ENCODE measurements at regions not wholly inside any gene's neighbourhood (a gene's known extent, or its start where the extent isn't known, plus 50 kb on each side); places are given as distances from the start of the nearest gene placed in this dataset.
"Not testable (repeated sequence)": the region's sequence is repeated elsewhere in the genome, so short reads cannot be mapped to it uniquely, and the experiment has no call there.

DNA sequence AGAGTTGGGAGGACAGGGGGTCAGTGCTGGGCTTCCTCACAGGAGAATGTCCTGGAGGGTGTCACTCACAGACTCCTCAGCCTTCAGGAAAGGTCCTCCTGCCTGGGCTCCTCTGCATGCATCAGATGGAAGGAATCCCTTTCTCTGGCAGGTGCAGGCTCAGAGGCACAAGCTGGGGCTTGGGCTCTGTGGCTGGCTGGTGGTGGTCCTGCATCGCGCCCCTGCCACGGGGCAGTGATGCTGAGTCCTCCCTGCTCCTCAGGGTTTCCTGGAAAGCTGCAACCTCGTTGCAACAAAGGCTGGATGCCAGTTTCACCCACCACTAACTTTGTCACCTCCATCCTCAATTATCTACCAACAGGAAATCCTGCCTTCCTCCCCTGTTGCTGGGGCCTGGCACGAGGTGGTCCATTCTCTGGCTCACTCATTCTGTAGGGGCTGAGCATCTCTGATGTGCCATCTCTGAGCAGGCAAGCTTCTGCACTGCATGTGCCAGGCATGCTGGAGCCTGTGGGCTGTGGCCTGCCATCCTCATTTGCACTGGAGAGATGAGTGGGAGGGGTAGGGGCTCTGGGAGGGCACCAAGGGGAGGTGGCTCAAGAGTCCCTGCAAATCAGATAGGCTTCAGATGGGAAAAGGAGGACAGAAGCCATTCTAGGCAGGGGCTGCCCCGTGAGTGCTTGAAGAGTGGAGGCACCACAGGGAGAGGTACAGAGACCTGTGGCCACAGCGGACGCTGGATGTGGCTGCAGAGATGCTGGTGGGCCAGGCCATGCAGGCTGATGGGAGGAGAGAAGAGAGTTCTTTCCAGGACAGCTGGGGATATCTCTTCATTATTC is 272.6 kb upstream of the HS6ST1 start:
- no peak for DNase-seq (ENCODE audit: low read depth in 4 of 4, low spot score in 3 of 4)

DNA sequence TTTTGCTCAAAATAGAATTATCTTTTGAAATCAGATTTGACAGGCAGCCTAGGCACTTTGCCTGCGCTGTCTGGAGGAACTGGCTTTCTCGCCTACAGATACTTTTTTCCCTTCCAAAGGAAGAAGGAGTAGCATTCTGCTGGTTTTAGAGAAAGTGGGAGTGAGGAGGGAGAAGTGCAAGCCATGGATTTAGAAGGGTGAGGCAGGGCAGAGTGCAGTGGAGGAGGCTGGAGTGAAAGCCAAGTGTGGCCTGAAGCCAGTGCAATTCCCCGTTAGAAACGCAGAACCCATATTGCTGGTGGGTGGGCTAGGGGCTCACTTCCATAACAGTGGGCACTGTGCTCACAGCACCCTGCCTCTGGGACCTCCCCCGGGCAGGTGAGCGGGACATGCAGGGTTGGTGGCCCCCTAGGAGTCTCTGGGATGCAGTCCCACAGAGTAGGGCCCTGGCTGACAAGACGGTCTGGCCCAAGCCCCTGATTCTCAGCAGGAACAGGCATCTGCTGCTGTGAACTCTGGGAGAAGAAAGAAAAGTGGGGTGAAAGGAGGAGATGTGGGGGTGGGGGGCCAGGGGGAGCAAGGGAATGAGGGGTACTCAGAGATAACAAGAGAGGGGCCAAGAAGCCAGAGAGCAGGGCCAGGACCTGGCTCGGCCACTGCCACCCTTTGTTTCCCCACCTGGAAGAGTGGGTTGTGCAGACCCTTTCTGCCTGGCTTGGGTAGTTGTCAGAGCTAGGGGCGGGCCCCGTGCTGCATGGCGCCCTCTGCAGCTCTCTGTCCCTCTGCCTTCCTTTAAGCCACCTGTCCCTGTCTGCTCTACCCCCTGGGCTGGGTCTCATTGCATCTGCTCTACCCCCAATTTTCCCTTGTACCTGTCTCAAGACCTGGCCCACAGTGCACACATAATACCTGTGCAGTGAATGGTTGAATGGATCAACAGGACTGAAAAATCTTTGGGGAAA is 273.5 kb upstream of the HS6ST1 start:
- DNase-seq (ENCODE audit: low read depth in 4 of 4, low spot score in 3 of 4), result no peak

DNA sequence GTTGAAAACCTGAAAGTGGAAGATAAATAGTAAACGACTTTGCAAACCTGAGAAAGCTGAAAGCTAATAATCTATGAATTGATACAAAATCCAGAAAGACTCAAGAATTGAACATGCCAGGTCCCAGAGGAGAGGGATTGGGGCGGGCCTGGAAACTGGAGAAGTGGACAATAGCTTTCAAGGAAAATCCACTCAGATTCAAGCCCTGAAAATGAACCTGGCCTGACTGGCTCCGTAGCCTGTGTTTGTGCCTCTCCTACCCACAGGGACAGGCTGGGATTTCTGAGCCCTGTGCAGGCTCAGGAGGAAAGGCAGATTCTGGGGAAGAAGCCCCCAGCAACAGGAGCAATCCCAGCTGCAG is 274.8 kb upstream of the HS6ST1 start:
- no peak for DNase-seq (ENCODE audit: low read depth in 4 of 4, low spot score in 3 of 4)

DNA sequence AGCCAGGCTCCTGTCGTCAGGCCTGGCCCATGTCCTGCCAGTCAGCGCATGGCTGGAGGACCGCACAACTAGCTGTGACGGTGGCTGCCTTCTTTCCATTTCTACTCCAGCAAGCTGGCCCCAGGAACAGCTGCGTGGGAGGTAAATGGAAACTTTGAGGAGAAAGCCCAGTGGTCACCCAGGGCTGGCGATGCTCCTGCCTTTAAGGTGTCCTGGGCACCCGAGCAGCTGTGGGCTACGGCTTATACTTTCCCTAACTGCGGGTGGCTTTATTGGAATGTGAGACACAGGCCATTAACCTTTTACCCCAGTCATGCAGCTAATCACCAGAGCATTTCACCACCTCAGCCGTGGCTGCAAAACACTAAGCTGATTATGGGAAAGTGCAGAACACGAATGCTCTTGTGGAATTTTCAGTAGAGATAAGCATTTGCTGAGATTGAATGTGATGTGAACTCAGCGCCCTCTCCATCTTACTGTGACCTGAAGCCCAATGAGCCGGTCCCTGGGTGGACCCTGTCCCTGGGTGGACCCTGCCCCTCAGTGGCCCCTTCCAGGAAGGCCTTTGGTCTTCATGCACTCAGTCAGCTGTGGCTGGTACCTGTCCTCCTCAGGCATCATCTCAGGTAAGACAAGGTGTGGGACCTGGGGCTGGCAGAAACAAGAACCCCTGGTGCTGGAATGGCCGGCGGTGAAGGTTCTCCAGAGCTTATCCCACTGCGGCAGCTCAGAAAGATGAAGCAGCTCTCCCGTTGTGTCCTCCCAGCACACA is 275.4 kb upstream of the HS6ST1 start:
- DNase-seq (ENCODE audit: low read depth in 4 of 4, low spot score in 3 of 4), result peak; percentile 50 to 78 (median 61)

DNA sequence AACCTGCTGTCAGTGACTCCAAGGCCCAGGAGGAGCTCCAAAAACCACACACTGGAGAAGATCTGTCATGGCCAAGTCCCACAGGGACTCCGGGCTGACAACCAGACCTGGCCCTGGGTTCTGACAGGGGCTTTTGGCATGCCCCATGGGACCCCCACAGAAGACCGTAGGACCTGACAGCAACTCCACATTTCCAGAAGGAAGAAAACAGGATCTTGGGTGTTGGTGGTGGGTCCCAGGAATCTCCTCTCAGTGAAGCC is 275.9 kb upstream of the HS6ST1 start:
- no peak for DNase-seq (ENCODE audit: low read depth in 4 of 4, low spot score in 3 of 4)

DNA sequence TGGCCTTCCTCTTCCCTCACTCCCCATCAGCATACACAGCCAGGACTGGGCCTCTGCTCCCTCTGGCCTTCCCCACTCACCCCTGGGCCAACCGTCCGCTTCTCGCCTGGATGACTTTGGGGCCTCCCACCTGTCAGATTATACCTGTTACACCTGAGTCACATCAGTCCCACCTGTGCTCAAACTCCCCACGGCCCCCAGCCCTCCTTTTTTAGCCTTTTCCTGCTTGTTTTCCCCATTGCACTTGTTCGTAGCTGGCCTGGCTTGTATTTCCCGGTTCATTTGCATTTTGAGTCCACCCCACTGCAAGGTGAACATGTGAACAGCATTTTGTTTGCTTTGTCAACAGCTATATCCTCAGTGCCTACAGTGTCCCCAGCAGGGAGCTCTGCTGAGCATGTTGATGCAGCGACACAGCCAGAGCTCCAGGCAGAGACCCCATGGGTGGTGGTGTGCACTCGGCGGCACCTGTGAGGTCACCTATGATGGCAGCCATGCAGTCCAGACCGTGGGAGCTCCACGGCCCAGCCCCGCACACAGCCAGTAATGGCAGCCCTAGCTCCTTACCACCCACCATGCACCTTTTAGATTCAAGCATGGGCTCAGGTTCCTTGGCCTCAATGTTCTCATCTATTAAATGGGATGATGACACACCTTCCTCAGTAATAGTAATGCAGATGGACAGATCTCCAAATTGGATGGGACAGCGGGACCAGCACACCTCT is 276.4 kb upstream of the HS6ST1 start:
- DNase-seq (ENCODE audit: low read depth in 4 of 4, low spot score in 3 of 4), result no peak

DNA sequence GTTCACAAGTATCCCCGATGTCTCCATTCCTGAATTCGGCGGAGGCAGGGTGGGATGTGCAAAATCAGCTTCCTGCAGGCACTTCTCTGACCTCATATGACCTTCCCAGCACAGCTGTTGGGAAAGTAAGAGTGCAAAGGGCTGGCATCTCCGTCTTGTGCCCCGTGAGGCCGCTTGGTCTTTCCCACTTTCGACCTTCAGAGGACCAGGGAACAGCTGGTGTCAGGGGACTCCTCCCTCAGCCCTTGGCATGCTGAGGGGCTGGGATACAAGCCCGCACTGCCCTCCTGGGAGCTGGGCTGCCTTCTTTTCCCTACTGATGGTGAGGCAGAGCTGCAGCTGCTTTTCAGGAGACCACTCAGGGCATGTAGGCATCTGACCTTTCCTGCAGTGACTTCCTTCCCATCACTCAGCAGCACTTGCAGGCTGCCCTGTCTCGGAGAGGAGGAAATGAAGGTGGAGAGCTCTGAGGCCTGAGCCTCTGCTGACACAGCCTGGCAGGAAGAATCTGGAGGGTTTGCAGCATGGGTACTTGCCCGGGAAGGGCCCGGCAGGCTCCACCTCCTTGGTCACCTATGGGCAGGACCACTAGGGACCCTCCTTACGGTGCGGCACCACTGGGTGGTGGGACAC is 277.2 kb upstream of the HS6ST1 start:
- no peak for DNase-seq (ENCODE audit: low read depth in 4 of 4, low spot score in 3 of 4)

DNA sequence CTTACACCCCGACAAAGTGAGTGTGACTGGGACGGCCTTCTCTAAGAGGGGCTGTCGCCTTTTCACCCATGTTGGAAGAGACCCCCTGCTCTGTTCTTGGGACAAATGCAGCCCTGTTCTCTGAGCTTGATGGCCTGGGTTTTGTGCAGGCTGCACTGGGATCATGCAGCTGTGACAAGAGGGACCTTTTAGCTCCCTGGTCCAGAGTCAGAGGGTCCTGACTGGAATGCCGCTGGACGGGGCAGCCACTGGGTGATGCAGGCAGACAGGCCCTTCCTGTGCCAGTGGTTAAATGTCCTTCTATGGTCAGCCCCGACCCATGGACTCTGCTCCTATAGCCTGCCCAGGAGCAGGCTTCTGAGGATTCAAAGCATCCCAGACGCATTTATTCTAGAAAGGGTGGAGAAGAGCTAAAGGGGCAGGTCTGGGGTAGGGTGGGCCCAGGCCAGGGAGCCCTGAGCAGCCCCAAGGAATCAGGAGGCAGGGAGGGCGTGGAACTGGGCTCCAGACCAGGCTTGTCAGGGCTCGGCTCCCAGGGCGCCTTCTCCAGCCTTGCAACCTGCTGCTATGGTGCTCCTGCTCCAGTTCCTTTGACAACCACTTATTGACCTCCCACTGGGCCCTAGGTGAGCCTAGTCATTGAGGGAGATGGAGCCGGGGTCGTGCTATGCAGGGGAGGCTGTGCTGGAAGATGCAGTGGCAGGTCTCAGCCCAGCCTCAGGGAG is 277.9 kb upstream of the HS6ST1 start:
- DNase-seq (ENCODE audit: low read depth in 4 of 4, low spot score in 3 of 4), result no peak

DNA sequence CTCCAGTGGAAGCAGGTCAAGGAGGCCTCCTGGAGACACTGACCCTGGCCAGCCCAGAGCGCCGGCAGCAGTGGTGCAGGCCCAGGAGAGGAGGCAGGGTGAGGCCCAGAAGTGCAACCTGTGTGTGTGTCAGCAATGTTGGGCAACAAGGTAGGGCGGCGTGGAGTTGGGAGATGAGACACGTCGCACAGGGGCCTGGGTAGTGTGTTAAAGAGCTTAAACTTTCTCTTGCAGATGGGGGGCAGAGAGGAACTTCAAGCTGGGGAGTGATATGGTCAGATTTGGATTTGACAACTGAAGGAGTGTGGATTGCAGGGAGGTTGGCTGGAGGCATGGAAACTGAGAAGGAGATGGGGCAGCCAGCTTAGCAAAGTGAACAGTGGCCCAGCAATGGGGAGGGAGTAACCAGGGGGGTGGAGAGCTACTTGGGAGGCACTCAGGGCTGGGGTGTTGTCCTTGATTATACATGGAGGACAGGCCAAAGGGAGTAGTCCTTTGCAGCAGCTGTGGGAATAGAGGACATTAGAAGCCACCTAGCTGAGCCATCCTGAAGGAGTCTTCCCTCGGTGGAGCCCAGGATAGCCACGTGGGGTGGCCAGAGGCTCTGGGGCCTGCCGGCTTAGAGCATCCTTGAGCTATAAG is 278.6 kb upstream of the HS6ST1 start:
- no peak for DNase-seq (ENCODE audit: low read depth in 4 of 4, low spot score in 3 of 4)

DNA sequence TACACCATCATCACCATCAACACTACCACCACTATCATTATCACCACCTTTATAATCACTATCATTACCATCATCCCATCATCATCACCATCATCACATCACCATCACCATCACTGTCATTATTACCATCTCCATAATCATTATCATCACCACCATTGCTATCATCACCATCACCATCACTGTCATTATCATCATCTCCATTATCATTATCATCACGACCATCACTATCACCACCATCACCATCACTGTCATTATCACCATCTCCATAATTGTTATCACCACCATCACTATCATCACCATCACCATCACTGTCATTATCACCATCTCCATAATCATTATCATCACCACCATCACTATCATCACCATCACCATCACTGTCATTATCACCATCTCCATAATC is 279.6 kb upstream of the HS6ST1 start:
- not testable (repeated sequence) for DNase-seq (ENCODE audit: low read depth in 4 of 4, low spot score in 3 of 4)

DNA sequence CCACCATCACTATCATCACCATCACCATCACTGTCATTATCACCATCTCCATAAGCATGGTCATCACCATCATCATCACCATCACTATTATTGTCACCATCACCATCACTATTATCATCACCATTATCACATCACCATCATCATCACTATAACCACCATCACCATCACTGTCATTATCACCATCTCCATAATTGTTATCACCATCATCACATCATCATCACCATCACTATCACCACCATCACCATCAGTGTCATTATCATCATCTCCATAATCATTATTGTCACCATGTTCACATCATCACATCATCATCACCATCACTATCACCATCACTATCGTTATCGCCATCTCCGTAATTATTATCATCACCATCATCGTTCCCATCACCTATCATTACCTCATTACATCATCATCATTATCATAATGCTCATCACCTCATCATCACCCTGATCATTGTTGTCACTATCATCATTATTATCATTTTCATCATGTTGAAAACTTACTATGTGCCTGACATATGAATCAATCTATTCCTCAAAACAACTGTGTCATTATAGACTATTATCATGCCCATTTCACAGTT is 280.3 kb upstream of the HS6ST1 start:
- no peak for DNase-seq (ENCODE audit: low read depth in 4 of 4, low spot score in 3 of 4)

DNA sequence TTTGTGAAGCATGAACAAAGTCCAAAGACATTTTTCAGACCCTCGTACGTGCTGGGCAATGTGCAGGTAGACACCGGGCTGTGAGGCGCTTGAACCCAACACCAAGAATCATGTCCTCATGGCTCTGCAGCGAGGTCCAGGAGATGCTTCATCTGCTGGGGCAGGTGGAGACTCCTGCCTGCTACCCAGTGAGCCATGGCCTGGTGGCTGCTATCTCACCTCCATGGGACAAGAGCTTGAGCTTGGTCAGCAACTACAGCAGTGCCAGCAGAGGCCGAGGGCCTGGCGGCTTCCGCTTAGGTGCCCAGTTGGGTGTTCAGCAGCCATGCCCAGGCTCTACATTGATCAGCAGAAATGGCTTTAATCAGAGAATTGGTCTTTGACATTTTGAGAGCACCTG is 281.0 kb upstream of the HS6ST1 start:
- no peak for DNase-seq (ENCODE audit: low read depth in 4 of 4, low spot score in 3 of 4)

DNA sequence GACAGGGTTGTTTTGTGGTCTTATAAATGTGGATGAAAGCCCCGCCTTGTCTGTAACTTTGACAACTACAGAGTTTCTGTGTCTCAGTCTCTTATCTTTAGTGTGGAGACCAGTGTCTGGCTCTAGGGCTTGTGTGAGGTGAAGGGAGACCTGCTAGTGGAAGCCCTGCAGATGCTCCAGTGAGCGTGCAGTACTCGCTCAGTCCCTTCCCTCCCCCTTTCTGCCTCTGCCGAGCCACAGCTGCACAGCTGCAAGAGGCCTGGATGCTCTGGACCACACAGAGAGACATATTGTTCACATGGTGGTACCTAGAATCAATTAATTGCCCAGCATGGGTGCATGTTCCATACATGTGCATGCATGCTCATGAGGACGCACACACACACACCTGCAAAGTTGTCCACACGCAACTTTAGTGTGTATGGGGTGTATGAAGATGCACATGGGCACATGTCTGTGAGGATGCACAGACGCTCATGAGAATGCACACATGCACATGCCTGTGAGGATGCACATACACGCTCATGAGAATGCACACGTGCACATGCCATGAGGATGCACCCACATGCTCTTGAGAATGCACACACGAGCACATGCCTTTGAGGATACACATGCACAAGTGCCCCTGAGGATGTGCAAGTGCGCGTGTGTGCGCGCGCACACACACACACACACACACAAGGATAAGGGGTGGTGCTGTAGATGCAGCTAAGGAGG is 282.1 kb upstream of the HS6ST1 start:
- no peak for DNase-seq (ENCODE audit: low read depth in 4 of 4, low spot score in 3 of 4)

DNA sequence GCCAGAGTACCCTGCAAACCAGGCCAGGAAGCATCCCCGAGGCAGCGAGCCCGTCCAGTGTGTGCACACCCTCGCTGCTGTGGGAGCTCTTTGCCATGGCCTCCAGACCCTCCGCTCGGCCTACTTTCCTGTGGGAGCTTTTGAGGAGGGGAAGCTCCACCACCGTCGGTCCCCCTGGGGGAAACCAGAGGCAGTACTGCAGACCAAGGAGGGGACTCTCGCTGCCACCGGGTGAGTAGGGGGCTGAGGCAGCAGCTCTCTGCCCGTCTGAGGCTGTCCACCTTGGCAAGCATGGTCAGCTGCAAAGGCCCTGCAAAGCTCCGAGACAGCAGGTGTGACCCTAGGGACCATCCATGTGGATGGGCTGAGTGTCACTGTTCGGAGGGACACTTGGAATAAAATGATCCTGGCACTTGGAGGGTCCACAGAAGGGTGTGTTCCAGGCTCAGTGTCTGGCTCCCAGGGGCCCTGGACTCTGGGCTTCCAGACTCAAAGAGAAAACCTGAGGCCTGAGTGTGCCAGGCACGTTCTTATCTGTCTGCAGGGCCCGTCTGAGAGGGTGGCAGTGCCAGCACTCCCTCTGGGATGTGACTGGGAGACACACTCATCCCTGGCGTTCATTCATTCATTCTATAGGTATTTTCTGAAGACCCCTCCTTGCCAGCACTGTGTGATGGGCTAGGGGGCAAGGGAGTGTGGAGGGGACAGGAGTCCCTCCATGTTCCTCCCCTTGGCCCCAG is 282.8 kb upstream of the HS6ST1 start:
- no peak for DNase-seq (ENCODE audit: low read depth in 4 of 4, low spot score in 3 of 4)

DNA sequence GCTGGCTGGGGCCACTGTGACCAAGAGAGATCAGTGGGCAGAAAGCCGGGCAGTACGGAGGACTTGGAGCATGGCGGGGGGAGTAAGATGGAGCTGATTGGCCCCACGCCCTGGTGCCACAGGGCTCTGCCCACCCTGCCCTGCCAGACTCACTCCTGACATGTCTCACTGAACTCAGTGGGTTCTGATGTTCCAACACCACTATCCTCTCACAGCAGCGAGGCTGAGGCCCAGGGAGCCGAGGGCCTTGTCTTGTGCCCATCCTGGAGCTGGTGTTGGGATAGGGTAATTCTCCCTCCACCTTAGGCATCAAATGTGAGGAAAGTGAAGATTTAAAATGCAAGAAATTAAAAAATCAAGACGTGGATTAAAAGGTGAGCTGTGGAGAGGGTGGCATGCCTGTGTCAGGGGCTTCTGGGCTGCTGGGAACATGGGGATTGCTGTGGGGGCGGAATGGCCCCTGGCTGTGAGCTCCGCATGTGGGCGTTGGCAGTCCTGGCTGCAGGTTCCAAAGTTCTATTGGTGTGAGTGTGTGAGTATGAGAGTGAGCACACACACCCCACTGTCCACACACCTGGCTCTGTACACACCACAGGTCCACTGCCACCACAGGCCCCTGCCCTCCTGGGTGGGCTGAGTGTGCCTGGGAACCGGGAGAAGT is 283.5 kb upstream of the HS6ST1 start:
- DNase-seq (ENCODE audit: low read depth in 4 of 4, low spot score in 3 of 4), result no peak

DNA sequence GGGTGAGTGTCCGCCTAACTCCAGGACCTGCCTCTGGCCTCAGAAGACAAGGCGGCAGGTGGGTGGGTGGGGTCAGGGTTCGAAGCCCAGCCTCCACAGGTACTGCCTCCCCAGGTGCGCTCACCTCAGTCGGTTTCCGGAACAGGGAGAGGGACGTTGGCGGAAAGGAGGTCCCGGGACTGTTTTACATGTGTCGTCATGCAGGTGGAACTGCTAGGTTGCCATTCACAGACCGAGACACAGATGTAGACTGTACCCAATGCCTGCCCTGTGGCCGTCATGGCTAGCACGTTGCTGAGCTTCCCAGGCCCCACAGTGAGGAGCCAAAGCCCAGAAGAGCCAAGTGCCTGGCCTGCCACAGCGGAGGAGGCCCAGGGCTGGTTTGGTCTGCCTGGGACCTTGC is 284.0 kb upstream of the HS6ST1 start:
- no peak for DNase-seq (ENCODE audit: low read depth in 4 of 4, low spot score in 3 of 4)

DNA sequence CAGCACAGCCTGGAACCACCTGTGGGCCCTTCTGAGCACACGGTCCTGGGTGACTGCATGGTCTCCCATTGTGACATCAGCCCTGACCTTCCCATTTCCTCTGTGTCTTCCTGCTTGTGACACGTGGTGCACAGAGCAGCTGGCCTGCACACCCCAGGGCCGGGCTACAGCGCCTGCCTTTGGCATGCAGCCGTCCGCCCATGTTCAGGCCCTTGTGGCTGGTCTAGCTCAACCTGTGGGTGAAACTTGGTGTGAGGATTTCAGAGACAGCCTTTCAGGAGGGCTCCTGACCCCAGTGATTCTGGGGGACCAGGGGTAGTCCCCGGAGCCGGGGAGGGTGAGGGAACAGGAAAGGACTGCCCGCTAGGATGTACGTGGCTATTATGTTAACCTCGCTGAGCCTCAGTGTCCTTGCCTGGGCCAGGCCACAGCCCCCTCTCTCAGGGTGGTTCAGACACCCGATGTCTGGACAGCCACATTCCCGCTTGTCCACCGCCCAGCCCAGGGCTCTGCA is 284.8 kb upstream of the HS6ST1 start:
- DNase-seq (ENCODE audit: low read depth in 4 of 4, low spot score in 3 of 4), result no peak
